Stimulated activated CD4-positive, alpha-beta T cell treated with anti-CD3 and anti-CD28 coated beads, Interleukin-2, amount 100 ng/mL, for 4 hours (primary cell): ENCODE measurements at regions not wholly inside any gene's neighbourhood (a gene's known extent, or its start where the extent isn't known, plus 50 kb on each side); places are given as distances from the start of the nearest gene placed in this dataset.
A peak's percentile ranks its signal among the peaks of the same experiment; 100 is the strongest.
"Not testable (repeated sequence)": the region's sequence is repeated elsewhere in the genome, so short reads cannot be mapped to it uniquely, and the experiment has no call there.

Source experiments
- DNase-seq: peaks from one replicate; pipeline ENCODE4 v3.0.0-alpha.2; 2020; ENCODE audit warnings: low read depth

- DNase-seq: not testable (repeated sequence)
Observed at GRCh38 chr2:95727420-95727819, 135.6 kb downstream of the TRIM43 start.

DNA sequence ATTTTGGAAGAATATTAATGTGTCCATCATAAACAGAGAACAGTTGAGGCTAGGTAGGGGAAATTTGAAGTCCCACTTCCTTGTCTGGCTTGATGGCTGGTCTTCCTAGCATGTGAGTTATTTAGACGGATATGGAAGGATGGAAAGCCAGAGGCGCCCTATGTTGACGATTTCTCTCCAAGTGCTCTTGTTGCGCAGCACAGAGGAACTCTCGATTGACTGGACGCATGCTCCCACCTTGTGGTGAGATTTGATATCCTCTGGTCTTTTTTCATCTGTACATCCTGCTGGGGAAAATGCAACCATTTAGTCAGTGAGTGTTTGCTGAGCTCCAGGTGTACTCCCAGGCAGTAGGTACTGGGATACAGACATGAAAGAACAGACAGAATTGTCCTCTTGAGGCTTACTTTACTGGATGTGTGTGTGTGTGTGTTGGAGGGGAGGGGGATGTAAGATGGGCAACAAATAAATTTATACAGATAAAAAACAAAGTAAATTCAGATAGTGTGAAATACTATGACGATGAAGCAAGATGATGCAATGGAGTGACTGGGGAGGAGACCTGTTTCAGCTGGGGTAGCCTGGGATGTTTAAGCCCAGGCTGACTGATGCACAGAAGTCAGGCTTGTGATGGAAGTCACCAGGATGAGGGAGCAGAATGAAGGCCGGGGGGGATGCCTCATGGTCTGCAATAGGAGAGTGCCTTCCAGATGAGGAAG, 137.2 kb downstream of the TRIM43 start:
- DNase-seq: peak; percentile 3

GRCh38 chr2:95729597-95729955, 137.8 kb downstream of the TRIM43 start:
- no peak for DNase-seq

DNA sequence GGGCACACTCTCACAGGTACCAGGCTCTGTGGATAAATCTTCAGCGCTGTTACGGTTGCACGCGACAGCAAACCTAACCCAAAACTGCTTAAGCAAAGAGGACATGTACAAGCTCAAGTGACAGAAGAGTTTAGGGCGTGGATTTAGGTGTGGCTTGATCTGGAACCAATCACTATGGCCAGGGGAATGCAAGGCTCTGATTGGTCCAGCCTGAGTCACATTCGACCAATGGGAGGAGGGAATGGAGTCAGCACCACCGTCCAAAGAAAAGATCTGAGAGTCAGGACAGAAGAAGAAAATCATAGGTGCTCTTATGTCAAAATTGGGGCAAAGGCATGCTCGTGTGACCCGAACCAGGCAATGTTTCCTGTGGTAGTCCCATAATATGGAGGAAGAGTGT, 139.0 kb downstream of the TRIM43 start:
- DNase-seq: no peak

GRCh38 chr2:95734976-95735890, 143.4 kb downstream of the TRIM43 start:
- no peak for DNase-seq

GRCh38 chr2:95738301-95738700, 146.5 kb downstream of the TRIM43 start:
- DNase-seq: no peak

DNA sequence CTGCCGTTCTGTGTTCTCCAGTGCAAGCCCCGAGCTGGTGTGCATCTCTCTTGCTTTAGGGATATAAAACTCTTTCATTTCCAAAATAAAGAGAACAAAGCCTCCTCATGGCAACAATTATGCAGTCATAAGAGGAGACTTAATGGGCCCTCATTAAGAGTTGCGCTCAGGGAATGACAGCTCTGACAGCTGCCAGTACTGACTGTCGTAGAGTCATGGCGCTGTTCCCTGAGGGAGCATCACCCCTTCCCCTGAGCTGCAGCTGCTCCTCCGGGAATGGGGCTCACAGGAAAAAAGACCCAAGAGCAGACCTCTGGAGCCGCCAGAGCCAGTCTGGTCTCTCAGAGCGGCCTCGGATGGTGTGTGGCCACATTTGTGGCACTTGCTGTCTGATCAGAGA, 160.3 kb downstream of the TRIM43 start:
- DNase-seq: not testable (repeated sequence)

DNA sequence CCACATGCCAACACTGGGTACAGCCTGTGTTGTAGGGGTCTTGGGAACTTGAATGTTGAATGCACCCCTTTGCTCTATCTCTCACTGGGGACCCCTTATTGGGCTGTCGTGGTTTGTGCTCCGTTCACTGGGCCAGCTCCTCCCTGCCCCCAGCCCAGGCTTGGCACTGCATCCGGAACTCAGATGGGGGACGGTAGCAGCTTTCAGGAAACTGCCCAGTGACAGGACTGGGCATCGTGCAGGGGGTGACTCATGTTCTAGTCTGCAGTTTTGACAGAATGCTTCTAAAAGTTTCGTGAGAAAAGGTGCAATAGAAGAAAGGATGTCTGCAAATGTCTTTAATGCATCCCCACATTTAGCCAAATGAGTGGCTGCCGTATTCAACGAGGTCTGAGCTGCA, 162.0 kb downstream of the TRIM43 start:
- DNase-seq: not testable (repeated sequence)

- not testable (repeated sequence) for DNase-seq
Observed at GRCh38 chr2:95754213-95754612, 162.4 kb downstream of the TRIM43 start.

DNA sequence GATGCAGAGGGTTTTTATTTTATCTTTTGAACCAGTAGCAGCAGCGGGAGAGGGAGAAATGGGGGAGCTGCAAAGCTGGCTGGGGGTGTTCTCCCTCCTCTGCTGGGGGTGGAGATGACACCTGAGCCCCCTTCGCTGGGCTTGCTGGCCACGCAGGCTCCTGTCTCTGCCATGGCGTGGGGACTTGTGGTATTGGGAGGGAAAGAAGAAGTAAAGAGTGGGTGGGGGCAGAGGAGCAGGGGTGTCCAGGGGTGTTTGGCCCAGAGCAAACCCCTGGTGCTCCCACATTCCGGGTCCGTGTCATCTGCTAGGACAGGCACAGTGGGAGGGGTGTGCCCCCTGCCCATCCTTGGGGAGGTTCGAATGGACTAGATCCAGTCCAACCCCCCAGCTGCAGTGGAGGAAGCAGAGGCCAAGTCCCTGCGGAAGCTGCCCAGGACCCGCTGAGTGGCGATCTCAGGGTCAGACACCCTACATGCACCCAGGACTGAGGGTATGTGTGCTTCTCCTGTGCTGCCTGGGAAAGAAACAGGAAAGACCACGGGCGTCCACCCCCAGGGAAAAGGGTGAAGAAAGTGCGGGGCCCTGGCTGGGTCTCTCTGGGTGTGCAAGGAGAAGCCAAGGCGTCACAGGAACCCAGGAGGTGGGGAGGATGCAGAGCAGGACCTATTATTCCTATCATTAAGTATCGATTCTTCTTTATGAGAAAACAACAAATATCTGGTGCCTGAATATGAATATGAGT, 163.2 kb downstream of the TRIM43 start:
- not testable (repeated sequence) for DNase-seq

DNA sequence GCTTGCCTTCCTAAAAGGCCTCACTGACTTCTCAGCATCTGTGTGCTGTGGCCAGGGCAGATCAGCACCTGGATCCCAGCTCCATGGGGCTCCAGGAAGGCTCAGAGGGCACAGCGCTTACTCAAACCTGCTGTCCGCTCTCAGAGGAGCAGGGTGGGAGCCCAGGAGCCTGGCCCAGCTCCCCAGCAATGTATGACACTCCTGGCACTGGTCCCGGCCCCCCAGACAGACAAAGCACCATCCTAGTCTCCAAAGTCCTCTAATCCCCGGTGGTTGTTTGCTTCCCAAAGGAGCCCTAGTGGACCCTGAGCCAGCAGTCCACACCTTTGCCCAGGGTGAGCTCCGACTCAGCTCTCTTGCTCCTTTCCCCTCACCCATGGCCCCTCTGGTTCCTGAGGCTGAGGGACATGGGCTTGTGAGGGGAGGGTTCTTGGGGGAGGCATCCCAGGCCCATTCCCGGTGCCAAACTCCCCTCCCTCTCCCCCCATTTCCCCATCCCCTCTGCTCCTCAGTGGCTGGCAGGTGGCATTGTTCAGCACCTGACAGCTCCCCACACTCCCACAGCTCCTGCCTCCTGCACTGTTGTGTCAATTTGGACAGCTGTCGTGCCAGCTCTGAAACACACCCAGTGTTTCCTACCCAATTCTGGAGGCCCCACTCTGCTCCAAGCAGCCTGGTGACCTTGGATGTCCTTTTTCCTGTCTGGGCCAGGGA, 164.3 kb downstream of the TRIM43 start:
- DNase-seq: not testable (repeated sequence)

DNA sequence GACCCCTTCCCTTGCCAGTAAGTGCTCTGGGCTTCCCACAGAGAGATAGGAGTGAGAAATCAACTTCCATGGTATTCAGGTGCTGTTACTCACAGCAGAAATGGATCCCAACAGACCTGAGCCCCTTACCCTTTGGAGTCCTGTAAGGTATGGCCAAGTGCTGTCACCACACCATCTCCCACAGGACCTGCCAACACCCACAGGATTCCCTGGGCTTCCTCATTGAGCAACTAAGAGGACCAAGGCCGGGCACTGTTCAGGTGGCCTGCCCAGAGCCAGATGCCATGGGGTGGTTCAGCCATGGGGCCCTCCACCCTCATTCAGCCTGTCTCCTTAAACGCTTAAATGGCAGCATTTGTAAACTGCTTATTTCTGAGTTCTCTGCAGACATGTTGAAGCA, 166.2 kb downstream of the TRIM43 start:
- DNase-seq: no peak

- DNase-seq: no peak
Observed at GRCh38 chr2:95759481-95760246, 167.9 kb downstream of the TRIM43 start.

DNA sequence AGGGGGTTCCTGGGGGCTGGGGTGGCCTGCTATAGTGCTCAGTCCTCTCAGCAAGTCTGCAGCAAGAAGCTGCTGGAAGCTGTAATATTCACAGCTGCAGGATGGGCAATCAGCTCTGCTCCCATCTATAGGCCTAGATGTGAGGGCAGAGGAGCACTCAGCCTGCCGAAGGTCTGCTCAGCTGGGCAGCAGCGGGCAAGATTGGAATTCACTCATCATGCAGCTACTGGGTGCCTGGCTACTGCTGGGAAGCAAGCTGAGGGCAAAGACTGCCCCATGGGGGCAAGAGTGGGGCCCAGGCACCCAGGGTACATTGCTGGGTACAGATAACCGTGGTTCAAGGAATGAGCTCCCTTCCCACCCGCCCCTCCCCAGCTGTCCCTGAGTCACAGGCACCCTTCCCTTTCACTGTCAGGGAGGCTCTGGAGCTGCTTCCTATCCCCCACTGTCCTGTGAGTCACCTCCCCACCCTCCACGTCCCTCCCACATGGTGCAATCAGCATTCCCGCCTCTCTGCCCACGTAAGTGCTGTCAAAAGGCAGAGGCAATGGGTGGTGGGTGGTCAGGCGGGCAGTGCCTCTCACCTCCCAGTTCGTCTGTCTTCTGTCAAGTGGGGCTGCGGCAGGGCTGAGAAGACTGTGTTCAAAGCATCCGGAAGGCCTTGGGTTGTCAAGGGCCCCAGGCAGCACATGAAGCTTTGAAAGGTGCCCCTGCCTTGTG, 169.2 kb downstream of the TRIM43 start:
- DNase-seq: no peak

DNA sequence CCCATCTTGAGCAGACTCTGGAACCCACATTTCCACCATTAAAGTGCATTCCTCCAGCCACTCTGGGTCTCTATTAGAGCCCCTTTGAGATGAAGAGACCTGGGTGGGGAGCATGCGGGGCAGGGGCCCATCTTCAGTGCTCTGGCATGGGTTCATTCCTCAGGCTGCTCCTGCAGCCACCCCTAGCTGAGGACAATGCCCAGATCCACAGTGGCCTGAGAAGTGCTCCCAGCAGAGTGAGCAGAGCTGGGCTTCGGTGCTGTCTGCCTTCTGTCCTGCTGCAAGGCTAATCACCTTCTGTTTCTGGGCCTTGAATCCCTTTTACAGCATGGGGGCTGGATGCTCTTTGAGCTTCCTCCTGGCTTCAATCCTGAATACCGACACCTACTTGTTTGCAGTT, 169.8 kb downstream of the TRIM43 start:
- DNase-seq: no peak

- not testable (repeated sequence) for DNase-seq
Observed at GRCh38 chr2:95762023-95763021, 170.5 kb downstream of the TRIM43 start.

GRCh38 chr2:95763074-95763473, 171.3 kb downstream of the TRIM43 start:
- DNase-seq: not testable (repeated sequence)

GRCh38 chr2:95764966-95765365, 173.2 kb downstream of the TRIM43 start:
- DNase-seq: not testable (repeated sequence)
